ENCODE measurements at regions not wholly inside any gene's neighbourhood (a gene's known extent, or its start where the extent isn't known, plus 50 kb on each side); places are given as distances from the start of the nearest gene placed in this dataset.

GRCh38 chr17:43332230-43332629 is 66.6 kb upstream of the ARL4D start:
- H3K36me3 ChIP-seq (ENCODE audit: insufficient read depth, low read length): no peaks in the 10 kb centered on the region
- no peak for DNase-seq (ENCODE audit: low read depth, low spot score)
- no peak overlapping the region for H3K27ac ChIP-seq
- no peaks in the 10 kb centered on the region for H3K9me3 ChIP-seq (ENCODE audit: low read depth, low read length)
- TF ChIP-seq EZH2 (IDR thresholded peaks at IDR 0.05): no peak
- TF ChIP-seq POLR2AphosphoS5 (IDR thresholded peaks at IDR 0.05; ENCODE audit: borderline replicate concordance, low read depth, low read length): no peak
- TF ChIP-seq FOXP2 (optimal IDR thresholded peaks at IDR 0.05; ENCODE audit: control extremely low read depth, extremely low read length, insufficient read depth): no peak
- H3K4me3 ChIP-seq: no peak overlapping the region
- H3K9ac ChIP-seq (ENCODE audit: insufficient read length): no peak overlapping the region

- Histone ChIP-seq H3K9ac (ENCODE audit: insufficient read length) (no peak overlapping the region), H3K27ac (no peak overlapping the region), H3K9me3 (ENCODE audit: low read depth, low read length) (no peaks in the 10 kb centered on the region), H3K36me3 (ENCODE audit: insufficient read depth, low read length) (no peaks in the 10 kb centered on the region), H3K4me3 (no peak overlapping the region)
- DNase-seq (ENCODE audit: low read depth, low spot score): no peak
- TF ChIP-seq POLR2AphosphoS5 (IDR thresholded peaks at IDR 0.05; ENCODE audit: borderline replicate concordance, low read depth, low read length) (no peak), FOXP2 (optimal IDR thresholded peaks at IDR 0.05; ENCODE audit: control extremely low read depth, extremely low read length, insufficient read depth) (no peak), EZH2 (IDR thresholded peaks at IDR 0.05) (no peak)
These were observed 67.7 kb upstream of the ARL4D start for GRCh38 chr17:43330876-43331639.

GRCh38 chr17:43329183-43329582 is 69.6 kb upstream of the ARL4D start:
- Histone ChIP-seq H3K36me3 (ENCODE audit: insufficient read depth, low read length) (no peaks in the 10 kb centered on the region), H3K9ac (ENCODE audit: insufficient read length) (no peak overlapping the region), H3K27ac (no peak overlapping the region), H3K4me3 (no peak overlapping the region), H3K9me3 (ENCODE audit: low read depth, low read length) (no peaks in the 10 kb centered on the region)
- no peak for TF ChIP-seq EZH2 (IDR thresholded peaks at IDR 0.05)
- TF ChIP-seq FOXP2 (optimal IDR thresholded peaks at IDR 0.05; ENCODE audit: control extremely low read depth, extremely low read length, insufficient read depth): no peak
- no peak for TF ChIP-seq POLR2AphosphoS5 (IDR thresholded peaks at IDR 0.05; ENCODE audit: borderline replicate concordance, low read depth, low read length)
- no peak for DNase-seq (ENCODE audit: low read depth, low spot score)

- no peak overlapping the region for H3K9ac ChIP-seq (ENCODE audit: insufficient read length)
- no peak overlapping the region for H3K4me3 ChIP-seq
- TF ChIP-seq POLR2AphosphoS5 (IDR thresholded peaks at IDR 0.05; ENCODE audit: borderline replicate concordance, low read depth, low read length): no peak
- TF ChIP-seq FOXP2 (optimal IDR thresholded peaks at IDR 0.05; ENCODE audit: control extremely low read depth, extremely low read length, insufficient read depth): no peak
- no peak for TF ChIP-seq EZH2 (IDR thresholded peaks at IDR 0.05)
- H3K9me3 ChIP-seq (ENCODE audit: low read depth, low read length): no peaks in the 10 kb centered on the region
- no peak for DNase-seq (ENCODE audit: low read depth, low spot score)
- H3K27ac ChIP-seq: no peak overlapping the region
- H3K36me3 ChIP-seq (ENCODE audit: insufficient read depth, low read length): no peaks in the 10 kb centered on the region
These were observed 70.1 kb upstream of the ARL4D start for GRCh38 chr17:43328650-43329049.

GRCh38 chr17:43327834-43328420 is 70.9 kb upstream of the ARL4D start:
- no peak overlapping the region for H3K9ac ChIP-seq (ENCODE audit: insufficient read length)
- no peaks in the 10 kb centered on the region for H3K36me3 ChIP-seq (ENCODE audit: insufficient read depth, low read length)
- H3K4me3 ChIP-seq: no peak overlapping the region
- H3K27ac ChIP-seq: no peak overlapping the region
- H3K9me3 ChIP-seq (ENCODE audit: low read depth, low read length): no peaks in the 10 kb centered on the region
- no peak for DNase-seq (ENCODE audit: low read depth, low spot score)
- TF ChIP-seq EZH2 (IDR thresholded peaks at IDR 0.05) (no peak), POLR2AphosphoS5 (IDR thresholded peaks at IDR 0.05; ENCODE audit: borderline replicate concordance, low read depth, low read length) (no peak), FOXP2 (optimal IDR thresholded peaks at IDR 0.05; ENCODE audit: control extremely low read depth, extremely low read length, insufficient read depth) (no peak)

- Histone ChIP-seq H3K9me3 (ENCODE audit: low read depth, low read length) (no peaks in the 10 kb centered on the region), H3K9ac (ENCODE audit: insufficient read length) (no peak overlapping the region), H3K36me3 (ENCODE audit: insufficient read depth, low read length) (no peaks in the 10 kb centered on the region), H3K27ac (no peak overlapping the region), H3K4me3 (no peak overlapping the region)
- no peak for DNase-seq (ENCODE audit: low read depth, low spot score)
- TF ChIP-seq FOXP2 (optimal IDR thresholded peaks at IDR 0.05; ENCODE audit: control extremely low read depth, extremely low read length, insufficient read depth): no peak
- no peak for TF ChIP-seq POLR2AphosphoS5 (IDR thresholded peaks at IDR 0.05; ENCODE audit: borderline replicate concordance, low read depth, low read length)
- no peak for TF ChIP-seq EZH2 (IDR thresholded peaks at IDR 0.05)
These were observed 71.4 kb upstream of the ARL4D start for GRCh38 chr17:43327421-43327820.

GRCh38 chr17:43326490-43327275 is 72.1 kb upstream of the ARL4D start:
- Histone ChIP-seq H3K4me3 (no peak overlapping the region), H3K9ac (ENCODE audit: insufficient read length) (no peak overlapping the region), H3K27ac (no peak overlapping the region), H3K36me3 (ENCODE audit: insufficient read depth, low read length) (no peaks in the 10 kb centered on the region), H3K9me3 (ENCODE audit: low read depth, low read length) (no peaks in the 10 kb centered on the region)
- no peak for DNase-seq (ENCODE audit: low read depth, low spot score)
- TF ChIP-seq EZH2 (IDR thresholded peaks at IDR 0.05): no peak
- no peak for TF ChIP-seq POLR2AphosphoS5 (IDR thresholded peaks at IDR 0.05; ENCODE audit: borderline replicate concordance, low read depth, low read length)
- no peak for TF ChIP-seq FOXP2 (optimal IDR thresholded peaks at IDR 0.05; ENCODE audit: control extremely low read depth, extremely low read length, insufficient read depth)

- TF ChIP-seq FOXP2 (optimal IDR thresholded peaks at IDR 0.05; ENCODE audit: control extremely low read depth, extremely low read length, insufficient read depth) (no peak), POLR2AphosphoS5 (IDR thresholded peaks at IDR 0.05; ENCODE audit: borderline replicate concordance, low read depth, low read length) (no peak), EZH2 (IDR thresholded peaks at IDR 0.05) (no peak)
- no peak overlapping the region for H3K9ac ChIP-seq (ENCODE audit: insufficient read length)
- peaks cover 5% of the 10 kb centered on the region; the same call in 1 of the 2 replicates for H3K9me3 ChIP-seq (ENCODE audit: low read depth, low read length)
- no peaks in the 10 kb centered on the region for H3K36me3 ChIP-seq (ENCODE audit: insufficient read depth, low read length)
- H3K27ac ChIP-seq: no peak overlapping the region
- no peak overlapping the region for H3K4me3 ChIP-seq
- DNase-seq (ENCODE audit: low read depth, low spot score): no peak
These were observed 74.4 kb upstream of the ARL4D start for GRCh38 chr17:43324205-43324893.

Measured in SK-N-MC (cell line).